K562 (cell line): ENCODE measurements at regions not wholly inside any gene's neighbourhood (a gene's known extent, or its start where the extent isn't known, plus 50 kb on each side); places are given as distances from the start of the nearest gene placed in this dataset.

ENCODE experiments used
- ATAC-seq: fragments of 200-7000 bp; cut with Tn5 transposase; 3 replicates; pipeline ENCODE4 v1.9.1; 2020; ENCODE audit warnings: moderate library complexity
- BruUV-seq: library from RNA; stranded (reverse); fragments of 400-500 nt; replicated peaks from 2 replicates; lab custom pipeline; 2021; lab: Mats Ljungman, UMichigan
- CTCF ChIA-PET: fragments of 300-600 bp; formaldehyde crosslinking; extraction: SDS; loops from one replicate; lab custom pipeline; 2021; ENCODE audit warnings: low intra/inter-chr PET ratio; lab: Yijun Ruan, JAX
- POLR2A ChIA-PET: fragments of 300-600, 350-650 bp; sonication (Branson Sonifier 250); formaldehyde crosslinking; extraction: SDS; loops from one replicate; lab custom pipeline; 2021; ENCODE audit warnings: antibody characterized with exemption, inconsistent platforms; lab: Yijun Ruan, JAX
- DNase-seq, 4 experiments: peaks; one replicate each; pipeline versions ENCODE4 v3.0.0 to v3.0.0-alpha.2; 2011 to 2018; ENCODE audit warnings: low spot score in 3 of 4, mixed read lengths in 3 of 4; ENCODE audit errors: extremely low read depth in 1 of 4
- FAIRE-seq: peaks from 2 replicates; lab custom pipeline; 2011; peaks lifted over from hg19 to GRCh38; lab: Jason Lieb, UNC
- H2AFZ ChIP-seq: 2 replicates; pipeline ENCODE4 v1.6.0; 2011; ENCODE audit warnings: low read depth, low read length, control low read depth, inconsistent platforms
- H3K27ac ChIP-seq: fragments of 200-600 bp; 3 replicates; pipeline ENCODE4 v1.8.0; 2011; ENCODE audit warnings: low read depth, mild to moderate bottlenecking, control low read depth, inconsistent platforms, low read length, moderate library complexity, mixed read lengths; ENCODE audit errors: extremely low read depth
- H3K27me3 ChIP-seq, 2 experiments: fragments of 300-600 bp in 1 of 2; 2 replicates in 1 of 2; 3 replicates in 1 of 2; pipeline versions ENCODE4 v1.6.0 to v1.8.0; 2011; ENCODE audit warnings: inconsistent platforms in 2 of 2, low read length in 2 of 2, mild to moderate bottlenecking in 1 of 2, mixed read lengths in 1 of 2, moderate library complexity in 1 of 2; ENCODE audit not compliant: control insufficient read depth in 2 of 2, insufficient read depth in 2 of 2
- H3K36me3 ChIP-seq: fragments of 300-600 bp; 3 replicates; pipeline ENCODE4 v1.8.0; 2011; ENCODE audit warnings: mild to moderate bottlenecking, low read length, inconsistent platforms; ENCODE audit not compliant: control insufficient read depth, insufficient read depth
- H3K4me1 ChIP-seq, 2 experiments: fragments of 200-600 bp in 1 of 2; replicated peaks in 1 of 2; 2 replicates in 1 of 2; 3 replicates in 1 of 2; pipeline versions ENCODE4 v1.5.1 to v1.8.0; 2011; ENCODE audit warnings: inconsistent platforms in 2 of 2, low read length in 2 of 2, mild to moderate bottlenecking in 1 of 2, mixed read lengths in 1 of 2, moderate library complexity in 1 of 2; ENCODE audit not compliant: control insufficient read depth in 2 of 2, insufficient read depth in 2 of 2
- H3K4me2 ChIP-seq: 2 replicates; pipeline ENCODE4 v1.6.1; 2011; ENCODE audit warnings: low read length, control low read depth, inconsistent platforms, mixed read lengths; ENCODE audit not compliant: insufficient read depth
- H3K4me3 ChIP-seq: fragments of 200-600 bp; sonication (generic), shearing (Covaris generic); 2 replicates; pipeline ENCODE4 v1.5.1; 2016; ENCODE audit warnings: control low read depth, inconsistent platforms
- H3K79me2 ChIP-seq: fragments of 200-600 bp; 3 replicates; pipeline ENCODE4 v1.8.0; 2011; ENCODE audit warnings: low read length, inconsistent platforms; ENCODE audit not compliant: control insufficient read depth, insufficient read depth
- H3K9ac ChIP-seq, 2 experiments: 2 replicates each; pipeline versions ENCODE4 v1.6.0 to v1.6.1; 2011; ENCODE audit warnings: low read depth in 2 of 2, low read length in 2 of 2, control low read depth in 1 of 2, inconsistent platforms in 1 of 2, mild to moderate bottlenecking in 1 of 2, mixed read lengths in 1 of 2; ENCODE audit not compliant: insufficient read depth in 1 of 2
- H3K9me1 ChIP-seq: one replicate; pipeline ENCODE4 v1.6.0; 2011; ENCODE audit warnings: inconsistent platforms, mild to moderate bottlenecking, low read length, moderate library complexity; ENCODE audit not compliant: control insufficient read depth, insufficient read depth
- H3K9me3 ChIP-seq: replicated peaks from 2 replicates; pipeline ENCODE4 v1.5.1; 2011; ENCODE audit warnings: low read depth, low read length, inconsistent platforms; ENCODE audit not compliant: control insufficient read depth, insufficient read depth
- H4K20me1 ChIP-seq: replicated peaks from 2 replicates; pipeline ENCODE4 v1.6.1; 2011; ENCODE audit warnings: low read length, inconsistent platforms, mixed read lengths; ENCODE audit not compliant: control insufficient read depth, insufficient read depth
- AFF4 ChIP-seq: sonication (generic); formaldehyde crosslinking; IDR thresholded peaks from 2 replicates; pipeline ENCODE4 v1.8.0; 2023; ENCODE audit warnings: mild to moderate bottlenecking, missing genetic modification reagents
- ARID2 ChIP-seq: fragments of 450-650 bp; IDR thresholded peaks from 2 replicates; pipeline ENCODE4 v1.6.1; 2017; ENCODE audit warnings: antibody characterized with exemption, mild to moderate bottlenecking
- CCNT2 ChIP-seq: IDR thresholded peaks from 2 replicates; pipeline ENCODE4 v1.6.1; 2011; ENCODE audit warnings: borderline replicate concordance, low read depth, mild to moderate bottlenecking, moderate library complexity, mixed read lengths, low read length; ENCODE audit not compliant: insufficient read length; ENCODE audit errors: extremely low read depth
- ESRRB ChIP-seq: fragments of 250-450 bp; sonication (Bioruptor Pico); IDR thresholded peaks from 2 replicates; pipeline ENCODE4 v1.5.0; 2020; ENCODE audit warnings: mild to moderate bottlenecking, moderate library complexity, borderline replicate concordance
- HDAC3 ChIP-seq: fragments of 450-650 bp; IDR thresholded peaks from 2 replicates; pipeline ENCODE4 v1.6.1; 2018; ENCODE audit warnings: borderline replicate concordance, mild to moderate bottlenecking, moderate library complexity; ENCODE audit not compliant: partially characterized antibody
- HMG20A ChIP-seq: fragments of 450-650 bp; formaldehyde crosslinking; conservative IDR thresholded peaks from 2 replicates; pipeline ENCODE4 v1.4.0; 2020; ENCODE audit warnings: mild to moderate bottlenecking, mixed read lengths
- NFXL1 ChIP-seq: fragments of 450-650 bp; formaldehyde crosslinking; IDR thresholded peaks from 2 replicates; pipeline ENCODE4 v1.4.0; 2021; ENCODE audit warnings: mild to moderate bottlenecking
- POLR3A ChIP-seq: IDR thresholded peaks from 2 replicates; pipeline ENCODE4 v1.6.1; 2011; ENCODE audit warnings: borderline replicate concordance, mild to moderate bottlenecking, moderate library complexity; ENCODE audit not compliant: insufficient read length, insufficient read depth; ENCODE audit errors: extremely low read depth
- SAFB2 ChIP-seq: fragments of 200-400 bp; formaldehyde crosslinking; IDR thresholded peaks from 2 replicates; pipeline ENCODE4 v1.6.1; 2018; ENCODE audit warnings: borderline replicate concordance, low read length, low read depth, moderate library complexity; ENCODE audit not compliant: severe bottlenecking
- TAF7 ChIP-seq: fragments of 450-650 bp; IDR thresholded peaks from 2 replicates; pipeline ENCODE4 v1.6.1; 2016; ENCODE audit warnings: missing genetic modification characterization, missing compliant biosample characterization
- ZFP30 ChIP-seq: fragments of 250-450 bp; sonication (Bioruptor Pico); IDR thresholded peaks from 2 replicates; pipeline ENCODE4 v1.8.0; 2022; ENCODE audit warnings: moderate library complexity, mild to moderate bottlenecking, inconsistent platforms, borderline replicate concordance
- ZNF143 ChIP-seq: sonication (generic); formaldehyde crosslinking; IDR thresholded peaks from 2 replicates; pipeline ENCODE4 v1.9.0; 2022; ENCODE audit warnings: mild to moderate bottlenecking, missing genetic modification reagents
- ZNF217 ChIP-seq: sonication (generic); formaldehyde crosslinking; IDR thresholded peaks from 2 replicates; pipeline ENCODE4 v1.8.0; 2022; ENCODE audit warnings: mild to moderate bottlenecking, missing genetic modification reagents
- WGBS: fragments of 100-300 bp; shearing (Covaris generic); methylation state at CpG from one replicate; pipeline ENCODE4 v1.1.6; 2016; ENCODE audit warnings: low coverage, mixed read lengths; ENCODE audit not compliant: insufficient coverage; ENCODE audit errors: missing lambda C conversion rate; 5-methylcytosine and 5-hydroxymethylcytosine counted together
- in situ Hi-C: fragments of 300-500 bp; cut with MboI; formaldehyde crosslinking; loops from 4 replicates; pipeline ENCODE4 v1.15.0; 2018; ENCODE audit warnings: inconsistent platforms, mixed read lengths
- intact Hi-C: fragments of 100-400 bp; cut with micrococcal nuclease; formaldehyde crosslinking; loops from 2 replicates; pipeline ENCODE4 v1.14.2; 2022

- H3K79me2 ChIP-seq, result no peaks in the 10 kb centered on the region
- POLR2A ChIA-PET, result no interaction called here
- no peaks in the 10 kb centered on the region for H3K36me3 ChIP-seq
- intact Hi-C loops (no loop called here), in situ Hi-C loops (no loop called here)
- H4K20me1 ChIP-seq, result no peaks in the 10 kb centered on the region
- H3K27me3 ChIP-seq, result no peaks in the 10 kb centered on the region
- no peaks in the 10 kb centered on the region; the same call in 1 of the 2 replicates for H3K9me3 ChIP-seq
- no TSS peak for BruUV-seq
- H3K27ac ChIP-seq, result no peak overlapping the region
- WGBS, result 0% methylated on average over 1 of the region's 1 CpG
- no peak overlapping the region for H3K4me3 ChIP-seq
- no peak overlapping the region for H2AFZ ChIP-seq
- ATAC-seq, result no peak
- no peak overlapping the region for H3K9ac ChIP-seq
- no peak for FAIRE-seq
- no peaks in the 10 kb centered on the region for H3K4me1 ChIP-seq
- TF ChIP-seq ZNF217 (CRISPR knock-in tag), result no peak
- TF ChIP-seq, all 486 proteins: peak for 0
- CTCF ChIA-PET, result no interaction called here
- no peak for DNase-seq
- Histone ChIP-seq H3K4me2 (no peak overlapping the region), H3K9me1 (no peaks in the 10 kb centered on the region)
Measured at GRCh38 chr4:178080312-178080711, 638.1 kb upstream of the AGA start.

DNA sequence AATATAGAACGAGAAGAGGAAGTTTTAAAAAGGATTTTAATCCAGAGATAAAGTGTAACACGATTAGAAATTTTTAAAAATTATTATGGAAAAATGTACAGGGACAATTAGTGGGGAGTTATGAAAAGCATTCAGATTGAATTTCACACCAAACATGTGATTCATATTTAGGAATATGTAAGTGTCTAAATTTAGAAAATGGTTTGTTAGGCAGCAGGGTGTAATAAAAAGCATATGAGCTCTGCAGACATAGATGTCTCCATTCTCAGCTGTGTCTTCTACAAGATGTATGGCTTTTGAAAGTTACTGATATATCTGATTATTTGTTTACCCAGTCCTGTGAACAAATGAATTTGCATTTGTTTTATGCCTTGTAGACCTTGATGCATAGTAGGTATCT is 638.9 kb upstream of the AGA start:
- Histone ChIP-seq H3K9me3 (no peaks in the 10 kb centered on the region; the same call in 1 of the 2 replicates), H3K9me1 (no peaks in the 10 kb centered on the region), H3K36me3 (no peaks in the 10 kb centered on the region), H3K79me2 (no peaks in the 10 kb centered on the region), H2AFZ (no peak overlapping the region), H3K4me3 (no peak overlapping the region), H3K27me3 (no peaks in the 10 kb centered on the region), H3K4me2 (no peak overlapping the region), H3K4me1 (no peaks in the 10 kb centered on the region), H3K27ac (no peak overlapping the region), H4K20me1 (no peaks in the 10 kb centered on the region), H3K9ac (no peak overlapping the region)
- intact Hi-C loops (no loop called here), in situ Hi-C loops (no loop called here)
- WGBS, result 0% methylated on average over 2 of the region's 2 CpGs
- no peak for ATAC-seq
- no peak for FAIRE-seq
- ChIA-PET CTCF (no interaction called here), POLR2A (no interaction called here)
- DNase-seq, result no peak
- no TSS peak for BruUV-seq
- TF ChIP-seq ZNF143 (CRISPR knock-in tag) (no peak), NFXL1 (CRISPR knock-in tag) (no peak), POLR3A (no peak), HDAC3 (no peak), ARID2 (no peak), HMG20A (CRISPR knock-in tag) (no peak), AFF4 (CRISPR knock-in tag) (no peak), CCNT2 (no peak), ZFP30 (CRISPR knock-in tag) (no peak), ESRRB (CRISPR knock-in tag) (no peak), SAFB2 (no peak), TAF7 (no peak)
